SH-SY5Y (cell line): ENCODE measurements at regions not wholly inside any gene's neighbourhood (a gene's known extent, or its start where the extent isn't known, plus 50 kb on each side); places are given as distances from the start of the nearest gene placed in this dataset.

Experiments used
- GATA2 ChIP-seq: IDR thresholded peaks from 2 replicates; pipeline ENCODE4 v1.6.1; 2011; ENCODE audit warnings: mild to moderate bottlenecking, low read depth, low read length
- GATA3 ChIP-seq: IDR thresholded peaks from 2 replicates; pipeline ENCODE4 v1.6.1; 2011; ENCODE audit warnings: low read depth, mild to moderate bottlenecking, low read length, moderate library complexity

- no peak for TF ChIP-seq GATA2
- no peak for TF ChIP-seq GATA3
Observed at GRCh38 chr7:37598824-37599223, 84.7 kb upstream of the GPR141 start.
